ENCODE measurements at regions not wholly inside any gene's neighbourhood (a gene's known extent, or its start where the extent isn't known, plus 50 kb on each side); places are given as distances from the start of the nearest gene placed in this dataset.
"Not testable (repeated sequence)": the region's sequence is repeated elsewhere in the genome, so short reads cannot be mapped to it uniquely, and the experiment has no call there.

DNA sequence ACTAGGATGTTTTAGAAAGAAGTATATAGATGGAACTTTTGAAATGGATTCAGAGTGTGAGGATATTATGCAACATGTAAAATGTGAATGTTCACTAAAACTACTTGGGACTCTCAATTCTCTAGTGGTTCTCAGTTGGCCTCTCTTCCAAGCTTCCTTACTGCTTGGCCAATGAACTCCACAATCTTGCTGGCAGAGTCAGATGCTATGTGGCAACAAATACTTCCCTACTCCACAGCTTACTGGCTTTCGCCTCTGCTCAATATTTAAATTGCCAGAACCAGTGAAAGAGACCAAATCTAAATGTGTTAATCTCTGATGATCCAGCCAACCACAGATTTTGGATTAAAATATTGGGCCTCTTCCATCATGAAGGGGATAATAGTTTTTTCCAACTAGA is 138.4 kb downstream of the HTR1B start:
- DNase-seq (ENCODE audit: low read depth), result no peak

GRCh38 chr6:77322604-77323003 is 140.7 kb downstream of the HTR1B start:
- no peak for DNase-seq (ENCODE audit: low read depth)

DNA sequence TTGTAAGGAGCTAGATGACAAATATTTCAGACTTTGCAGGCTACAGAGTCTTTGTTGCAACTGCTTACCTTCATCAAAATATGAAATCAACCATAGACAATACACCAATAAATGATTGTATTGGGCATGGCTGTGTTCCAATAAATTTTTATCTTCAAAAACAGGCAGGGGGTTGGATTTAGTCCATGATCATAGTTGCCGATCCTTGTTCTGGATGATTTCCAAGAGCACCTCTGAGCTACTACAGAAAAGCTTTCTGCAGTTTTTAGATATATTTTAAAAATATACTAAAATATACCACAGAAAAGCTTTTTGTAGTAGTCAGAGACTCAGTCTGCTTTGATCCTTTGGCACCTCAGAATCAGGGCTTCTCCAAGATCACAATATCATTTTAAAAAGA is 145.0 kb downstream of the HTR1B start:
- no peak for DNase-seq (ENCODE audit: low read depth)

DNA sequence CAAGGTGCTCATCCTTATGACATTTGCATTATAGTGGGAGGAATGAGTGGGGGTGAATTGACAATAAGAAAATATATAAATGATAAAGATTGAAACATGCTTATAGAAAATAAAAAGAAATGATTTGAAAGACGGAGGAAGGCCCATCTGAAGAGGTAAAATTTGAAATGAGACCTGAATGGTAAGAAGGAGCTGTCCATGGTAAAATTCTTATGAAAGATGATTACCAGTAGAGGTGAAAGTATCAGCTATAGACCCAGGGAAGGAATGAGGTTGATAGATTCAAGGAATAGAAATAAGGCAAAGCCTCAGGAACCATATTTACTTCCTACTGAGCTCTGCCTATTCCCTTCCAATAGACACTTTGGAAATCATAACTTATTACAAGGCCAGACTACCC is 149.7 kb downstream of the HTR1B start:
- DNase-seq (ENCODE audit: low read depth), result no peak

DNA sequence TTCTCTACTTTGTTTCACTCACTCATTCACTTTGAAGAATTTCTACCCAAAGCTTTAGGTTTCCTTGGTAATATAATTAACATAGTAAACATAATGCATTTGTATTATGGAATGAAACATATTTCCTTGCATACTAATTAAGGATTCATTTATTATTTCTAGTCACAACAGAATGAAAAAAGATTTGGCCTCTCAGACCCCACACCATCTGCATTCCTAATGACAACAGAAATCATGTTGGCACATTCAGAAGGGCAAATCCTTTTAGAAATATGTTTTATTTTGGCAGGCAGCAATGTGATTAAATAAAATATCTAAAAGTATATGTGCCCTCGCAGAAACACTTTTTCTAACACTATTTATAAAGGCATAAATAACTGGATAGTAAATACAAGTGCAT is 163.4 kb downstream of the HTR1B start:
- DNase-seq (ENCODE audit: low read depth), result no peak

- no peak for DNase-seq (ENCODE audit: low read depth)
Observed at GRCh38 chr6:77298283-77298682, 165.0 kb downstream of the HTR1B start.

DNA sequence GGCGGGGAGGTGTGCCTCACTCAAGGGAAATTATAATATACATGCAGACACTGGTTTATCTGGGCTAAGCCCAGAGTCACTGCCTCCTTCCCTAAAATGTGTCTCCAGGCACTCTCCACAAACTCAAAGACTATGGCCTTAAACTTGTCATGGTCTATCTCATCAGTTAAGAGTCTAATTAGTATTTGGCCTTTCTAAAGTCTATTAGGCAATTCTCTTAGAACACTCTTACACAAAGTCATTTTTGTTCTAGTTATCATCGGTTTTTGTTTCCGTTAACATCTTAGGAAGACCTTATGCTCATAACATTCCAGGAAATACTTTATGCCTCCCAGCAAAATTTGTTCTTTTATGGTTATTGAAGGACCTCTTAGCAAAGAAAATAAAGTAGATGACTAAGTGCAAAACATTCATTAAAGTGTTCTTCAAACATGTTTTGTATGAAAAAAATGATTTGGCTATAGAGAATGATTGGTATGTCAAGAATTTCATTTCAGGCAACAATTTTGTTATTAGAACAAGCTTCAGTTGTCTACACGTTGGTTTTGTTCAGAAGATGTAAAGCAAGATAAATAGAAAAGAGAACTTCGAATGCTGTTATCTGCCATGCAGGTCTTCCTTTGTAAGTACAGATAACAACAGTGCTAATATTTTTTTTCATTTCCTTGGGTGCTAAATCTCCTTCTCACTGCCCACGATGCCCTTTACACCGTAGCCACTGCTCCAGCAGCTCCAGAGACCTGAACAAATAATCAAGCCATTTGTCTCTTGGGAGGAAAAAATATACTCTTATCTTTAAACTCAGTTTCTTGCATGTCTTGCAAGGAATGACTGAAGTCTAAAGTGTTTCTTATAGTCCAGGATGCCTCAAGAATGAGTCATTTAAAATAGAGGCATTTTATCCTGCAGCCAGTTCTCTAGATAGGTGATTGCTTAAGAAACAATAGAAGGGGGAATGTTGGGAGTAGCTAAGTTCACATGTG is 170.4 kb downstream of the HTR1B start:
- DNase-seq (ENCODE audit: low read depth), result peak; percentile 36

GRCh38 chr6:77290798-77291197 is 172.5 kb downstream of the HTR1B start:
- peak; percentile 24 for DNase-seq (ENCODE audit: low read depth)

- no peak for DNase-seq (ENCODE audit: low read depth)
Observed at GRCh38 chr6:77286541-77286940, 176.8 kb downstream of the HTR1B start.

- no peak for DNase-seq (ENCODE audit: low read depth)
Observed at GRCh38 chr6:77273929-77274328, 189.4 kb downstream of the HTR1B start.

- no peak for DNase-seq (ENCODE audit: low read depth)
Observed at GRCh38 chr6:77264970-77265369, 198.3 kb downstream of the HTR1B start.

DNA sequence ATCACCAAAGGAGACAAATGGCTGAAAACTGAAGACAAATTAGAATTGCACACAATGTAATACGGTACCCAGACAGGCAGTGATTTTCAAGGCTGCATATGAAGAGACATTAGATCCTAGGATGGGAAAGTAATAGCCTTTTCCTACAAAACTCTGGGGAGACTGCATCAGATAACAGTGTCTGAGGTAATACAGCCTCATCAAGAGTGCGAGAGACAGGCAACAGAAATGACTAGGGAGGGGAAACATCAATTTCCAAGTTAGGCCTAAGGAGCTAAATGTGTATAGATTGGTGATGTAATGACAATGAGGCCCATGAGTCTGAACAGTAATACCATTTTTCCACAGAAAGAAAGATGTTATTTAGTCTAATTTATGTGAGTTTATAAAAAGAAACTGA is 200.3 kb downstream of the HTR1B start:
- no peak for DNase-seq (ENCODE audit: low read depth)

DNA sequence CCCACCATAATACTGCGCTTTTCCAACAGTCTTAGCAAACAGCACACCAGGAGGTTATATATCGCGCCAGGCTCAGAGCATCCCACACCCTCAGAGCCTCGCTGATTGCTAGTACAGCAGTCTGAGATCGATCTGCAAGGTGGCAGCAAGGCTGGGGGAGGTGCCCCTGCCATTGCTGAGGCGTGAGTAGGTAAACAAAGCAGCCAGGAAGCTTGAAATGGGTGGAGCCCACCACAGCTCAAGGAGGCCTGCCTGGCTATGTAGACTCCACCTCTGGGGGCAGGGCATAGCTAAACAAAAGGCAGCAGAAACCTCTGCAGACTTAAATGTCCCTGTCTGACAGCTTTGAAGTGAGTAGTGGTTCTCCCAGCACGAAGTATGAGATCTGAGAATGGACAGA is 211.5 kb downstream of the HTR1B start:
- DNase-seq (ENCODE audit: low read depth), result not testable (repeated sequence)

DNA sequence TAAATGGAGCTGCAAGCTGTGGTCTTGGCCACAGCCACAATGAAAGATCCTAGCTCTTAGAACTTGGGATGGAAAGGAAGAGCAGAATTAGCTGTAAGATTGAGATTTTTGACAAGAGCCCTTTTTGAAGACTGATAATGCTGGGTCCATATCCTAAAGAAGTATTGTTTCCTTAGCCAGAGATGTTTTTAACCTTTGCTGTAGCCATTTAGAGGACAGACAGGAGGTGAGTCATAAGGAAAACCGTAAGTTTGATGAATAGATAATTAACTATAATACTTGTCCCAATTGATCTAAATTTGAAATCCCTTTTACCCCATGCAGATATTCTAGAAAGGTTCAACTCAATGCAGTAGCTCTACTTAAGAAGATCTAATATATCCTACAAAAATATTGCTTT is 213.7 kb downstream of the HTR1B start:
- DNase-seq (ENCODE audit: low read depth), result no peak

DNA sequence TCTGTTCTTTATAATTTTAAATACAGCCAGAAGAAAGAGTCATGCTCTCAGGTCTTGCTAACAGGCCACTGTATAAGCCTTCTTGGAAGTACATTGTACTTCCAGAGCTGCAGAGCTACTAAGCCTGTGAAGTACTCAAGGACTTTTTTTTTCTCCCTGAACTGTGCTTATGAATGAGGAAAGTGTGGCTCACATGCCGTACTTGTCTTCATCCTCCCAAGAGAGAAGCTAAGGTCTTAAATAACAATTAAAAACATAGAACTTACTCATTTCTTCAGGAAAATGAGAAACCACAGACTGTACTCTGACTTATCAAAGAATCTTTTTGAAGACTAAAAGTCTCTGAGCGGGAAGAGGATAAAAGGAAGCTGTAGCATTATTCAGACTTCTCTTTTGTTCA is 218.3 kb downstream of the HTR1B start:
- DNase-seq (ENCODE audit: low read depth), result no peak

DNA sequence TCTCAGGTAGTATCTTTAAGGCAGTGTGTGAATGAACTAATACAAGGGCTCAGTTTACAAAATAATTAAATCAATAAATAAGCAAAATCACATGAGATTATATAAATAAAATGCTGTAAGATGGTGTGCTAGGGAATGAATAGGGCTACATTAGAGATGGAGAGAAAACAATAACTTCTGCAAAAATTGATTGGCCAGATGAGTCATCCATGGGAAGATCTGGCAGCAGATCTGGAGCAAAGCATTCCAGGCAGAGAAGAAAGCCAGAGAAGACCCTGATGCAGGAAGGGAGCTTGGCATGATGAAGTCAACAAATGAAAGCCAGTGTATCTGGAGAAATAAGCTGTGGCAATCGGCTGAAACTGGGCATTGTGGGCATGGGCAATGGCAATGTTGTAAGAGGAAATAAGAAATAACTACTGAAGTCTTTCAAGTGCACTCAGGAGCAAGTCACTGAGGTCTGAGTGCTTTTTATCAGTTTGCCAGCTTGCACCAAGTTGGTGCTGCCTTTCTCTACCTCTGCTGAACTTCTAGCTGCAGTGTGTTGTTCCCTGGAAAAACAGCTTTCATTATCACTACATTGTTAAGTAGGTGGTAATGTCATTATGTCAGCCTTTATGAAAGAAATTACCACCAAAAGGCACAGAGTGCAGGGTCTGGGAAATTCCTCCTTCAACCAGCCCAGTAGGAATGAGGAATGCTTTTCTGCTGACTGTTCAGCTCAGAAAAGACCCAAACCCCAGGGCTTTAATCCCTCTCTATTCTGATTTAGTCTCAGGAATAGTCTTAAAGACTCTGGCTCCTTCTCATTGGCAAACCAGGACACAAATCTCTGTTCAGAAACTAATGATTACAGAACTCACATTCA is 231.6 kb downstream of the HTR1B start:
- no peak for DNase-seq (ENCODE audit: low read depth)

GRCh38 chr6:77228279-77228678 is 235.0 kb downstream of the HTR1B start:
- DNase-seq (ENCODE audit: low read depth), result no peak

GRCh38 chr6:77217896-77218295 is 245.4 kb downstream of the HTR1B start:
- DNase-seq (ENCODE audit: low read depth), result no peak

- DNase-seq (ENCODE audit: low read depth), result no peak
Observed at GRCh38 chr6:77205936-77206335, 257.4 kb downstream of the HTR1B start.

DNA sequence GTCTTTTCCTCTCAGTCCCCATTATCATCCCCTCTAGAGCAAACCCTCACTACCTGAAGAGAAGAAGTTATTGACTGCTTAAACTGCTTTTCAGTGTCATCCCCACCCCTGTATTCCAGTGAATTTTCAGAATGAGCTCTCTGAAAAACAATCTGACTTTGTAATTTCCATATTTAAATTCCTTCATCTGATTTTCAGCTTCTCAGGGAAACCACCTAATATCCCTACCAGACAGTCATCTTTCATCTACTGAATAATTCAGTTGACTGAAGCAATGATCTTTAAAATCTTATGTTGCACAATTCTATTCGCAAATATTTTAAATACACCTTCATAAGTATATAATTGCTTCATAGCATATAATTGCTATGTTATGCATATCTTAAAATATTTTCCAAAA is 258.7 kb downstream of the HTR1B start:
- DNase-seq (ENCODE audit: low read depth), result no peak

GRCh38 chr6:77183447-77183846 is 279.8 kb downstream of the HTR1B start:
- no peak for DNase-seq (ENCODE audit: low read depth)

- no peak for DNase-seq (ENCODE audit: low read depth)
Observed at GRCh38 chr6:77181749-77182148, 281.5 kb downstream of the HTR1B start.

- DNase-seq (ENCODE audit: low read depth), result no peak
Observed at GRCh38 chr6:77180326-77180725, 283.0 kb downstream of the HTR1B start.

All from CMK (cell line).